ENCODE measurements at regions not wholly inside any gene's neighbourhood (a gene's known extent, or its start where the extent isn't known, plus 50 kb on each side); places are given as distances from the start of the nearest gene placed in this dataset.

GRCh38 chr10:10788761-10789160 lies 228.9 kb upstream of the CELF2 start:
- TF ChIP-seq, protein P1, sequence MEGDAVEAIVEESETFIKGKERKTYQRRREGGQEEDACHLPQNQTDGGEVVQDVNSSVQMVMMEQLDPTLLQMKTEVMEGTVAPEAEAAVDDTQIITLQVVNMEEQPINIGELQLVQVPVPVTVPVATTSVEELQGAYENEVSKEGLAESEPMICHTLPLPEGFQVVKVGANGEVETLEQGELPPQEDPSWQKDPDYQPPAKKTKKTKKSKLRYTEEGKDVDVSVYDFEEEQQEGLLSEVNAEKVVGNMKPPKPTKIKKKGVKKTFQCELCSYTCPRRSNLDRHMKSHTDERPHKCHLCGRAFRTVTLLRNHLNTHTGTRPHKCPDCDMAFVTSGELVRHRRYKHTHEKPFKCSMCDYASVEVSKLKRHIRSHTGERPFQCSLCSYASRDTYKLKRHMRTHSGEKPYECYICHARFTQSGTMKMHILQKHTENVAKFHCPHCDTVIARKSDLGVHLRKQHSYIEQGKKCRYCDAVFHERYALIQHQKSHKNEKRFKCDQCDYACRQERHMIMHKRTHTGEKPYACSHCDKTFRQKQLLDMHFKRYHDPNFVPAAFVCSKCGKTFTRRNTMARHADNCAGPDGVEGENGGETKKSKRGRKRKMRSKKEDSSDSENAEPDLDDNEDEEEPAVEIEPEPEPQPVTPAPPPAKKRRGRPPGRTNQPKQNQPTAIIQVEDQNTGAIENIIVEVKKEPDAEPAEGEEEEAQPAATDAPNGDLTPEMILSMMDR (IDR thresholded peaks at IDR 0.05) = no peak
- no peak for TF ChIP-seq POLR2A (IDR thresholded peaks at IDR 0.05)

All from thyroid gland (tissue), 4 donors.